Mesendoderm (in vitro differentiated cells): ENCODE measurements at regions not wholly inside any gene's neighbourhood (a gene's known extent, or its start where the extent isn't known, plus 50 kb on each side); places are given as distances from the start of the nearest gene placed in this dataset.

Experiments
- DNase-seq: peaks from one replicate; pipeline ENCODE4 v3.0.0; 2013
- H2AK5ac ChIP-seq: 2 replicates; pipeline ENCODE4 v1.6.1; 2013; ENCODE audit warnings: low read length, inconsistent platforms
- H2BK120ac ChIP-seq: 2 replicates; pipeline ENCODE4 v1.6.1; 2013; ENCODE audit warnings: low read depth, mild to moderate bottlenecking, low read length, moderate library complexity, mixed read lengths
- H2BK15ac ChIP-seq: replicated peaks from 2 replicates; pipeline ENCODE4 v1.6.1; 2013; ENCODE audit warnings: low read depth, mild to moderate bottlenecking, moderate library complexity
- H2BK5ac ChIP-seq: 2 replicates; pipeline ENCODE4 v1.6.1; 2013; ENCODE audit warnings: low read length, inconsistent platforms
- H3K18ac ChIP-seq: 2 replicates; pipeline ENCODE4 v1.6.1; 2013; ENCODE audit warnings: mild to moderate bottlenecking, low read length, mixed read lengths
- H3K23ac ChIP-seq: one replicate; pipeline ENCODE4 v1.6.1; 2013; ENCODE audit warnings: low read length
- H3K27ac ChIP-seq: 2 replicates; pipeline ENCODE4 v1.5.1; 2013; ENCODE audit warnings: low read depth, mild to moderate bottlenecking, inconsistent platforms, low read length, moderate library complexity
- H3K27me3 ChIP-seq: 2 replicates; pipeline ENCODE4 v1.6.1; 2013; ENCODE audit warnings: low read length, control low read depth, mild to moderate bottlenecking, inconsistent platforms; ENCODE audit not compliant: insufficient read depth, poor library complexity
- H3K36me3 ChIP-seq: 2 replicates; pipeline ENCODE4 v1.6.1; 2013; ENCODE audit warnings: low read length, inconsistent platforms; ENCODE audit not compliant: control insufficient read depth, insufficient read depth
- H3K4ac ChIP-seq: one replicate; pipeline ENCODE4 v1.6.1; 2013; ENCODE audit warnings: low read depth, mild to moderate bottlenecking, low read length, moderate library complexity
- H3K4me1 ChIP-seq: 2 replicates; pipeline ENCODE4 v1.6.1; 2013; ENCODE audit warnings: low read depth, low read length, inconsistent platforms; ENCODE audit not compliant: control insufficient read depth
- H3K4me2 ChIP-seq: 2 replicates; pipeline ENCODE4 v1.6.1; 2013; ENCODE audit warnings: low read length
- H3K4me3 ChIP-seq: 2 replicates; pipeline ENCODE4 v1.5.1; 2013; ENCODE audit warnings: mild to moderate bottlenecking, low read length
- H3K56ac ChIP-seq: one replicate; pipeline ENCODE4 v1.6.1; 2013; ENCODE audit warnings: low read length
- H3K79me1 ChIP-seq: 2 replicates; pipeline ENCODE4 v1.6.1; 2013; ENCODE audit warnings: low read length, inconsistent platforms
- H3K79me2 ChIP-seq: 2 replicates; pipeline ENCODE4 v1.6.1; 2013; ENCODE audit warnings: mild to moderate bottlenecking, low read length; ENCODE audit not compliant: control insufficient read depth, insufficient read depth
- H3K9ac ChIP-seq: 2 replicates; pipeline ENCODE4 v1.6.1; 2013; ENCODE audit warnings: low read length, inconsistent platforms
- H4K5ac ChIP-seq: one replicate; pipeline ENCODE4 v1.6.1; 2013; ENCODE audit warnings: low read length
- H4K8ac ChIP-seq: one replicate; pipeline ENCODE4 v1.6.1; 2013; ENCODE audit warnings: low read depth, mild to moderate bottlenecking, control low read depth, low read length, moderate library complexity
- WGBS: extraction: QIAGEN DNeasy Blood & Tissue Kit; methylation state at CpG from one replicate; pipeline ENCODE4 v1.1.7; 2013; ENCODE audit warnings: low lambda C conversion rate, missing lambda C conversion rate; ENCODE audit not compliant: insufficient coverage; ENCODE audit errors: extremely low coverage; 5-methylcytosine and 5-hydroxymethylcytosine counted together

- H3K56ac ChIP-seq: no peak overlapping the region
- H3K4me1 ChIP-seq: peaks cover 1% of the 10 kb centered on the region
- no peak overlapping the region for H3K23ac ChIP-seq
- H3K36me3 ChIP-seq: no peaks in the 10 kb centered on the region
- no peak overlapping the region for H2BK5ac ChIP-seq
- H3K18ac ChIP-seq: no peak overlapping the region
- no peak overlapping the region for H3K27ac ChIP-seq
- H3K79me1 ChIP-seq: no peaks in the 10 kb centered on the region
- no peak overlapping the region for H2AK5ac ChIP-seq
- H2BK15ac ChIP-seq: no peak overlapping the region
- no peak overlapping the region for H4K5ac ChIP-seq
- DNase-seq: no peak
- no peak overlapping the region for H3K4me2 ChIP-seq
- no peaks in the 10 kb centered on the region for H3K27me3 ChIP-seq
- H2BK120ac ChIP-seq: no peak overlapping the region
- no peak overlapping the region for H3K4ac ChIP-seq
- H3K9ac ChIP-seq: no peak overlapping the region
- no peak overlapping the region for H4K8ac ChIP-seq
- no peak overlapping the region for H3K4me3 ChIP-seq
- no CpG with 5 or more reads among the region's 2 CpGs for WGBS
- no peaks in the 10 kb centered on the region for H3K79me2 ChIP-seq
Observed at GRCh38 chr5:8875722-8876121, 670.2 kb downstream of the SEMA5A start.

GRCh38 chr5:8879248-8879647 is 666.6 kb downstream of the SEMA5A start:
- Histone ChIP-seq H3K56ac (no peak overlapping the region), H2BK15ac (no peak overlapping the region), H2AK5ac (no peak overlapping the region), H3K4me2 (no peak overlapping the region), H4K8ac (no peak overlapping the region), H3K4me3 (no peak overlapping the region), H2BK5ac (no peak overlapping the region), H3K23ac (no peak overlapping the region), H3K36me3 (no peaks in the 10 kb centered on the region), H3K4ac (no peak overlapping the region), H2BK120ac (no peak overlapping the region), H3K4me1 (no peaks in the 10 kb centered on the region), H4K5ac (no peak overlapping the region), H3K18ac (no peak overlapping the region), H3K79me2 (no peaks in the 10 kb centered on the region), H3K79me1 (no peaks in the 10 kb centered on the region), H3K27ac (no peak overlapping the region), H3K27me3 (no peaks in the 10 kb centered on the region), H3K9ac (no peak overlapping the region)
- WGBS: no CpG with 5 or more reads among the region's 3 CpGs
- no peak for DNase-seq

GRCh38 chr5:8884029-8884428 is 661.8 kb downstream of the SEMA5A start:
- no peak overlapping the region for H2BK15ac ChIP-seq
- H3K36me3 ChIP-seq: no peaks in the 10 kb centered on the region
- H3K27ac ChIP-seq: no peak overlapping the region
- H3K4me2 ChIP-seq: no peak overlapping the region
- no CpG with 5 or more reads among the region's 2 CpGs for WGBS
- H3K18ac ChIP-seq: no peak overlapping the region
- no peaks in the 10 kb centered on the region for H3K27me3 ChIP-seq
- no peak overlapping the region for H2AK5ac ChIP-seq
- H3K4me3 ChIP-seq: no peak overlapping the region
- H3K4ac ChIP-seq: no peak overlapping the region
- no peak overlapping the region for H3K9ac ChIP-seq
- no peak overlapping the region for H2BK120ac ChIP-seq
- H4K5ac ChIP-seq: no peak overlapping the region
- H4K8ac ChIP-seq: no peak overlapping the region
- no peak overlapping the region for H3K56ac ChIP-seq
- no peaks in the 10 kb centered on the region for H3K79me2 ChIP-seq
- no peak overlapping the region for H3K23ac ChIP-seq
- no peak for DNase-seq
- H2BK5ac ChIP-seq: no peak overlapping the region
- H3K79me1 ChIP-seq: no peaks in the 10 kb centered on the region
- no peaks in the 10 kb centered on the region for H3K4me1 ChIP-seq

DNA sequence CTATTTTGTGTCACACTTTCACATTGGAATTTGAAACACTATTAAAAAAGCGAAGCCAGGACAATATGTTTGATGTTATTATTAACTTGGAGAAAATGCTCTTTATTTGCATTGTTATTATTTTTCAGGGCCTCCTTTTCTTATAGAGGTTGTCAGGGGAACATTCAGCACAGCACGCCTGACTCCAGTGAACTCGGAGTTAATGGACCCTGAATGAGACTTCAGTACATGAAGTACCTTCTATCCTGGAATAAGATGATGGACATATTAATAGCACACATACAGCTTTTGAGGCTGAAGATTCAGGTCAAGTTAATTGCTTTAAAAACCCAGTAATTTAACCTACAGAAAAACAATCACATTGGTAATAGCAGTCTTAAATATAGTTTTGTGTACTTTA is 652.9 kb downstream of the SEMA5A start:
- no peak overlapping the region for H3K9ac ChIP-seq
- no peak for DNase-seq
- no peaks in the 10 kb centered on the region for H3K27me3 ChIP-seq
- H2BK5ac ChIP-seq: no peak overlapping the region
- H3K18ac ChIP-seq: no peak overlapping the region
- H3K23ac ChIP-seq: no peak overlapping the region
- H3K4me2 ChIP-seq: no peak overlapping the region
- H3K36me3 ChIP-seq: no peaks in the 10 kb centered on the region
- H3K4me1 ChIP-seq: no peaks in the 10 kb centered on the region
- no peak overlapping the region for H2BK120ac ChIP-seq
- no peak overlapping the region for H3K4me3 ChIP-seq
- H2BK15ac ChIP-seq: no peak overlapping the region
- no CpG with 5 or more reads among the region's 3 CpGs for WGBS
- H3K27ac ChIP-seq: no peak overlapping the region
- H3K56ac ChIP-seq: no peak overlapping the region
- no peak overlapping the region for H3K4ac ChIP-seq
- H2AK5ac ChIP-seq: no peak overlapping the region
- no peak overlapping the region for H4K8ac ChIP-seq
- H3K79me2 ChIP-seq: no peaks in the 10 kb centered on the region
- no peaks in the 10 kb centered on the region for H3K79me1 ChIP-seq
- no peak overlapping the region for H4K5ac ChIP-seq

DNA sequence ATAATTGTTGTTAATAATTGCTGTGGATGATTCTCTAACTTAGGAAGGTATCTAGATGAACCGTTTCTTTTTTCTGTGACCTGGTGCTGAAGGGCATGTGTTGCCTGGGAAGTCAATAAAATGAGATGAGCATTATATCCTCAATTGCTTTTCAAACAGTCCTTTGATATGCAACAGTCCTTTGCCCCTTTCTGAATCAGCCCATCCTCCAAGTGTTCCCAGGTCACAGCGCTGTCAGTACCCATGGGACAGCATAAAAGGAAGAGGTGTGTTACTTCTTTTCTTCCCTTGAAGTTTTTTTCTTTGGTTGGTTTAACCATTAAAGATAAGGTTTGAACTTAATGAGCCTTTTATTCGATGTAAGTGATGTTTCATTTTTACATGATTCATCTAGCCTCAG is 651.8 kb downstream of the SEMA5A start:
- Histone ChIP-seq H3K56ac (no peak overlapping the region), H4K5ac (no peak overlapping the region), H2BK15ac (no peak overlapping the region), H3K4me3 (no peak overlapping the region), H2BK5ac (no peak overlapping the region), H3K4ac (no peak overlapping the region), H3K18ac (no peak overlapping the region), H2BK120ac (no peak overlapping the region), H3K9ac (no peak overlapping the region), H2AK5ac (no peak overlapping the region), H3K36me3 (no peaks in the 10 kb centered on the region), H3K27ac (no peak overlapping the region), H3K79me1 (no peaks in the 10 kb centered on the region), H4K8ac (no peak overlapping the region), H3K23ac (no peak overlapping the region), H3K4me1 (no peaks in the 10 kb centered on the region), H3K79me2 (no peaks in the 10 kb centered on the region), H3K4me2 (no peak overlapping the region), H3K27me3 (no peaks in the 10 kb centered on the region)
- no CpG with 5 or more reads among the region's 3 CpGs for WGBS
- no peak for DNase-seq

DNA sequence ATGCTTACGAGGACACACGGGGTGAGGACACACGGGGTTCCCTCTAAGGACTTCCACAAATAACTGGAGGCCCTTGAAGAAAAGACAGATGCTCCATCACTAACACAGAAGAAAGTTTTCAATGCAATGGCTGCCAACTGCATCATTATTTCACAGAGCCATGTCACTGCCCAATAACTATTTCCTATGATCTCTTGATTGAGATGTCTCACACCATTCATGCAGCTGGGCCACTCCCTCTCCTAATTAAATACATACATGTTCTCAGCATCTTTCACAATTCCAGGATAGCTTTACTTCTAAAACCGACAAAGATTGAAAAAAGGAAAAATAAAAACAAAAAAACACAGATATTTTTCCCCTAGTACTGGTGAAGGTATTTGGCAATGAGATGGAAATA is 650.8 kb downstream of the SEMA5A start:
- no peak overlapping the region for H2BK15ac ChIP-seq
- H2BK120ac ChIP-seq: no peak overlapping the region
- WGBS: no CpG with 5 or more reads among the region's 4 CpGs
- no peak overlapping the region for H4K5ac ChIP-seq
- H3K23ac ChIP-seq: no peak overlapping the region
- no peaks in the 10 kb centered on the region for H3K36me3 ChIP-seq
- H3K4me2 ChIP-seq: no peak overlapping the region
- no peak overlapping the region for H2BK5ac ChIP-seq
- no peak overlapping the region for H4K8ac ChIP-seq
- no peak overlapping the region for H3K18ac ChIP-seq
- H3K9ac ChIP-seq: no peak overlapping the region
- H3K4me1 ChIP-seq: no peaks in the 10 kb centered on the region
- no peaks in the 10 kb centered on the region for H3K27me3 ChIP-seq
- no peaks in the 10 kb centered on the region for H3K79me2 ChIP-seq
- H3K56ac ChIP-seq: no peak overlapping the region
- DNase-seq: no peak
- H2AK5ac ChIP-seq: no peak overlapping the region
- no peak overlapping the region for H3K27ac ChIP-seq
- no peak overlapping the region for H3K4ac ChIP-seq
- no peak overlapping the region for H3K4me3 ChIP-seq
- H3K79me1 ChIP-seq: no peaks in the 10 kb centered on the region
